WI38 (cell line): ENCODE measurements at regions not wholly inside any gene's neighbourhood (a gene's known extent, or its start where the extent isn't known, plus 50 kb on each side); places are given as distances from the start of the nearest gene placed in this dataset.
A peak's percentile ranks its signal among the peaks of the same experiment; 100 is the strongest.
"Not testable (repeated sequence)": the region's sequence is repeated elsewhere in the genome, so short reads cannot be mapped to it uniquely, and the experiment has no call there.

ENCODE experiments used
- H3K4me3 ChIP-seq: 2 replicates; pipeline ENCODE4 v1.5.1; 2011; ENCODE audit warnings: low read depth, mild to moderate bottlenecking, control low read depth, low read length
- CTCF ChIP-seq: IDR thresholded peaks from 2 replicates; pipeline ENCODE4 v1.5.1; 2012; ENCODE audit warnings: low read depth, mild to moderate bottlenecking, control low read depth, low read length

GRCh38 chr4:190118519-190118918 is 54.2 kb downstream of the DBET start:
- not testable (repeated sequence) for H3K4me3 ChIP-seq

GRCh38 chr4:190119474-190119873 is 54.1 kb upstream of the DUX4 start:
- H3K4me3 ChIP-seq = not testable (repeated sequence)

- peak; percentile 20; the same call in 1 of the 2 replicates for TF ChIP-seq CTCF
Observed at GRCh38 chr4:190120111-190120514, 53.5 kb upstream of the DUX4 start.

GRCh38 chr4:190120537-190121001 is 53.0 kb upstream of the DUX4 start:
- not testable (repeated sequence) for H3K4me3 ChIP-seq

More at GRCh38 chr4:190120111-190120514, 53.5 kb upstream of the DUX4 start:
- H3K4me3 ChIP-seq = not testable (repeated sequence)

- H3K4me3 ChIP-seq = not testable (repeated sequence)
Observed at GRCh38 chr4:190121076-190121671, 52.4 kb upstream of the DUX4 start.

GRCh38 chr4:190121759-190122158 is 51.8 kb upstream of the DUX4 start:
- no peak for TF ChIP-seq CTCF
- no peak overlapping the region for H3K4me3 ChIP-seq

GRCh38 chr4:190122161-190123142 is 51.1 kb upstream of the DUX4 start:
- not testable (repeated sequence) for H3K4me3 ChIP-seq
